Brain microvascular endothelial cell (primary cell): ENCODE measurements at regions not wholly inside any gene's neighbourhood (a gene's known extent, or its start where the extent isn't known, plus 50 kb on each side); places are given as distances from the start of the nearest gene placed in this dataset.

Experiments used
- DNase-seq: peaks from one replicate; pipeline ENCODE4 v3.0.0-alpha.2; 2020
- H3K27ac ChIP-seq: fragments of 250-450 bp; sonication (Bioruptor Pico); 2 replicates; pipeline ENCODE4 v1.5.1; 2020; ENCODE audit warnings: mild to moderate bottlenecking, moderate library complexity
- H3K27me3 ChIP-seq: fragments of 250-450 bp; sonication (Bioruptor Pico); replicated peaks from 2 replicates; pipeline ENCODE4 v1.5.1; 2020; ENCODE audit warnings: mild to moderate bottlenecking
- H3K36me3 ChIP-seq: fragments of 250-450 bp; sonication (Bioruptor Pico); replicated peaks from 2 replicates; pipeline ENCODE4 v1.5.1; 2020; ENCODE audit warnings: mild to moderate bottlenecking
- H3K4me3 ChIP-seq: 2 replicates; pipeline ENCODE4 v1.5.1; 2011; ENCODE audit warnings: low read depth, mild to moderate bottlenecking, control low read depth, low read length, moderate library complexity
- in situ Hi-C: cut with HindIII; loops from 2 replicates; pipeline ENCODE4 v1.10.0; 2017; ENCODE audit warnings: low sequenced_read_pairs, low pct_ligation_motif_present
- TF ChIP-seq, protein P1 (sequence below): IDR thresholded peaks from 2 replicates; pipeline ENCODE4 v1.5.1; 2011; ENCODE audit warnings: low read depth, mild to moderate bottlenecking, moderate library complexity, low read length, control low read depth, inconsistent platforms; ENCODE audit errors: missing control alignments

GRCh38 chr13:85461621-85462020 lies 337.6 kb downstream of the SLITRK6 start:
- no peak for DNase-seq
- no peak overlapping the region for H3K4me3 ChIP-seq
- no peak overlapping the region for H3K27ac ChIP-seq
- TF ChIP-seq, protein P1, sequence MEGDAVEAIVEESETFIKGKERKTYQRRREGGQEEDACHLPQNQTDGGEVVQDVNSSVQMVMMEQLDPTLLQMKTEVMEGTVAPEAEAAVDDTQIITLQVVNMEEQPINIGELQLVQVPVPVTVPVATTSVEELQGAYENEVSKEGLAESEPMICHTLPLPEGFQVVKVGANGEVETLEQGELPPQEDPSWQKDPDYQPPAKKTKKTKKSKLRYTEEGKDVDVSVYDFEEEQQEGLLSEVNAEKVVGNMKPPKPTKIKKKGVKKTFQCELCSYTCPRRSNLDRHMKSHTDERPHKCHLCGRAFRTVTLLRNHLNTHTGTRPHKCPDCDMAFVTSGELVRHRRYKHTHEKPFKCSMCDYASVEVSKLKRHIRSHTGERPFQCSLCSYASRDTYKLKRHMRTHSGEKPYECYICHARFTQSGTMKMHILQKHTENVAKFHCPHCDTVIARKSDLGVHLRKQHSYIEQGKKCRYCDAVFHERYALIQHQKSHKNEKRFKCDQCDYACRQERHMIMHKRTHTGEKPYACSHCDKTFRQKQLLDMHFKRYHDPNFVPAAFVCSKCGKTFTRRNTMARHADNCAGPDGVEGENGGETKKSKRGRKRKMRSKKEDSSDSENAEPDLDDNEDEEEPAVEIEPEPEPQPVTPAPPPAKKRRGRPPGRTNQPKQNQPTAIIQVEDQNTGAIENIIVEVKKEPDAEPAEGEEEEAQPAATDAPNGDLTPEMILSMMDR, result no peak
- in situ Hi-C loops, result no loop called here
- H3K36me3 ChIP-seq, result no peaks in the 10 kb centered on the region
- H3K27me3 ChIP-seq, result no peaks in the 10 kb centered on the region

- H3K4me3 ChIP-seq, result no peak overlapping the region
- H3K36me3 ChIP-seq, result no peaks in the 10 kb centered on the region
- H3K27ac ChIP-seq, result no peak overlapping the region
- TF ChIP-seq, protein P1, result no peak
- in situ Hi-C loops, result no loop called here
- DNase-seq, result no peak
- H3K27me3 ChIP-seq, result no peaks in the 10 kb centered on the region
These were observed 353.7 kb downstream of the SLITRK6 start for GRCh38 chr13:85445534-85445933.

GRCh38 chr13:85441975-85442374 lies 357.2 kb downstream of the SLITRK6 start:
- TF ChIP-seq, protein P1, result no peak
- Histone ChIP-seq H3K36me3 (no peaks in the 10 kb centered on the region), H3K27ac (no peak overlapping the region), H3K27me3 (no peaks in the 10 kb centered on the region), H3K4me3 (no peak overlapping the region)
- in situ Hi-C loops, result no loop called here
- no peak for DNase-seq

GRCh38 chr13:85441364-85441763 lies 357.9 kb downstream of the SLITRK6 start:
- Histone ChIP-seq H3K36me3 (no peaks in the 10 kb centered on the region), H3K27me3 (no peaks in the 10 kb centered on the region), H3K27ac (no peak overlapping the region), H3K4me3 (no peak overlapping the region)
- TF ChIP-seq, protein P1, result no peak
- no peak for DNase-seq
- in situ Hi-C loops, result no loop called here

DNA sequence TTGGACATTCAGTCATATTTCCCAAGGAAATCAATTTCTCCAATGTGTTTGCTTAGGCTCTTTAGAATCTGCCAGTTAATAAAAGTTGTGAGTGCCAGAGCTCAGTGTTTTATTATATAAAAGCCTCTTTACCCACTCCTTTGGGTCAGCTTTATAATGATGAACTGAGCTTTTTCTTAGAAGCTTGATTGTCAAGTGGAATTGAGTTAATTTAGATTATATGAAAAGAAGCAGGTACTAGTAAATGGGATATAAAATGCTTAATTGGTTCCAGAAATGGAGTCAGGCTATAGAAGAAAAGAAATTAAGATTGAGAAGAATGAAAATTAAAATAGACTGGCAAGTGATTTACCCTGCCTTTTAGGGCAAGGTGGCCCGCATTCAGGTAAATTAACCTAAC lies 363.2 kb downstream of the SLITRK6 start:
- no peak overlapping the region for H3K4me3 ChIP-seq
- H3K36me3 ChIP-seq, result no peaks in the 10 kb centered on the region
- in situ Hi-C loops, result no loop called here
- TF ChIP-seq, protein P1, result no peak
- no peak overlapping the region for H3K27ac ChIP-seq
- H3K27me3 ChIP-seq, result no peaks in the 10 kb centered on the region
- DNase-seq, result no peak

DNA sequence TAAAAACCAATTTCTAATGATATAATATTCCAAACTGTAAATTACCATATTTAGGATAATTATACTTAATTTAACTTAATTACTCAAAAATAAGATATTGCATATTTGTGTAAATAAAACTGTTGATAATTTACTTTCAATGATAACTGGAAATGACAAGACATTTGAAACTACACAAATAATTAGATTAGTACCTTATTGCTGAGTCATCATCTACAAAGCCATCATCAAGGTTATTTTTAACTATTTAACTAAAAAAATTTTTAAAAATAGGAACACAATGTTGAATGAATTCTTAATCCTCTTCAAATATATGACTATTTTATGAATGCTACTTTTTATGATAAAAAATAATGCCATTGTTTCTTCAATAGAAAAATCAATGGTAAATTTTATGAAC lies 364.3 kb downstream of the SLITRK6 start:
- no peaks in the 10 kb centered on the region for H3K36me3 ChIP-seq
- no peak overlapping the region for H3K4me3 ChIP-seq
- in situ Hi-C loops, result no loop called here
- TF ChIP-seq, protein P1, result no peak
- no peak for DNase-seq
- H3K27me3 ChIP-seq, result no peaks in the 10 kb centered on the region
- H3K27ac ChIP-seq, result no peak overlapping the region
